ENCODE measurements at regions not wholly inside any gene's neighbourhood (a gene's known extent, or its start where the extent isn't known, plus 50 kb on each side); places are given as distances from the start of the nearest gene placed in this dataset.

DNA sequence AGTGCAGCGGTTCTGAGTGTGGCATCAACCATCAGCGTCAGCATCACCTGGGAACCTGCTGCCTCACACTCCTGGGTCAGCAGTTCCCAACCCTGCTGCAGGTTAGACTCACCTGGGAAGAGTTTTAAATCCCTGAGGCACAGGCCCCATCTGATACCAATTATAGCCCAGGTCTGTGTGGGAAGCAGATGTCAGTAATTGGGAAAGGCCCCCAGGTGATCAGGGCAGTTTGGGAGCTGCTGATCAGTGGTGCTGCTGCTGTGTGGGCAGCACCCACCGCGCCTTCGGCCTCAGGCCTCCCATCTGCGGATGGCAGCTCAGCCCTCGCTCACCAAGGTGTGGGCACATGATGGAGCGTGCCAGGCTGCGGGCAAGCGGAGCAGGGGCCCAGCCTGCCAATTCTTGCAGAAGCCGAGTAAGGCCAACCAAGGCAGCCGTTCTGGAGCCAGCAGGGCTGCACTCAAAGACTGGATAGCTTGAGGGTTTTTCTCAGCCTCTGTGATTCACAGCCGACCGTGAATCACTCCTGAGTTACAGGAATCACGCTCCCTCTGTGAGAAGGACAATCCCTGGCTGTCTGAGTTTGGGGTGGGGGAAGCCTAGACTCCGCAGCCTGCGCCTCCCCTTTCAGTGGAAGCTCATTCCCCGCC, 155.6 kb upstream of the SFSWAP start:
- WGBS (ENCODE audit: low lambda C conversion rate, missing lambda C conversion rate) = 77% methylated on average over 15 of the region's 18 CpGs
- H3K36me3 ChIP-seq (replicated peaks; ENCODE audit: insufficient read depth, low read depth) = no peaks in the 10 kb centered on the region
- H3K9me2 ChIP-seq (replicated peaks; ENCODE audit: insufficient read depth) = no peaks in the 10 kb centered on the region
- H4K20me1 ChIP-seq (ENCODE audit: insufficient read depth, poor library complexity, severe bottlenecking) = no peaks in the 10 kb centered on the region
- no peak for DNase-seq (ENCODE audit: low spot score)
- no peak overlapping the region for H3K4me2 ChIP-seq
- no peaks in the 10 kb centered on the region for H3K9me3 ChIP-seq (ENCODE audit: low read depth)
- H2AFZ ChIP-seq = no peak overlapping the region
- peaks cover 7% of the 10 kb centered on the region for H3K27me3 ChIP-seq
- TF ChIP-seq EZH2phosphoT487 (IDR thresholded peaks at IDR 0.05; ENCODE audit: low read depth, severe bottlenecking, unreplicated experiment) = no peak
- TF ChIP-seq, protein P1, sequence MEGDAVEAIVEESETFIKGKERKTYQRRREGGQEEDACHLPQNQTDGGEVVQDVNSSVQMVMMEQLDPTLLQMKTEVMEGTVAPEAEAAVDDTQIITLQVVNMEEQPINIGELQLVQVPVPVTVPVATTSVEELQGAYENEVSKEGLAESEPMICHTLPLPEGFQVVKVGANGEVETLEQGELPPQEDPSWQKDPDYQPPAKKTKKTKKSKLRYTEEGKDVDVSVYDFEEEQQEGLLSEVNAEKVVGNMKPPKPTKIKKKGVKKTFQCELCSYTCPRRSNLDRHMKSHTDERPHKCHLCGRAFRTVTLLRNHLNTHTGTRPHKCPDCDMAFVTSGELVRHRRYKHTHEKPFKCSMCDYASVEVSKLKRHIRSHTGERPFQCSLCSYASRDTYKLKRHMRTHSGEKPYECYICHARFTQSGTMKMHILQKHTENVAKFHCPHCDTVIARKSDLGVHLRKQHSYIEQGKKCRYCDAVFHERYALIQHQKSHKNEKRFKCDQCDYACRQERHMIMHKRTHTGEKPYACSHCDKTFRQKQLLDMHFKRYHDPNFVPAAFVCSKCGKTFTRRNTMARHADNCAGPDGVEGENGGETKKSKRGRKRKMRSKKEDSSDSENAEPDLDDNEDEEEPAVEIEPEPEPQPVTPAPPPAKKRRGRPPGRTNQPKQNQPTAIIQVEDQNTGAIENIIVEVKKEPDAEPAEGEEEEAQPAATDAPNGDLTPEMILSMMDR (IDR thresholded peaks at IDR 0.05; ENCODE audit: poor library complexity) = no peak
- no peak for TF ChIP-seq EZH2 (IDR thresholded peaks at IDR 0.05; ENCODE audit: borderline replicate concordance)
- no peak overlapping the region for H3K4me3 ChIP-seq
- H3K27ac ChIP-seq = no peak overlapping the region
- H3K79me2 ChIP-seq = no peaks in the 10 kb centered on the region
- no peaks in the 10 kb centered on the region for H3K4me1 ChIP-seq (ENCODE audit: insufficient read depth)

DNA sequence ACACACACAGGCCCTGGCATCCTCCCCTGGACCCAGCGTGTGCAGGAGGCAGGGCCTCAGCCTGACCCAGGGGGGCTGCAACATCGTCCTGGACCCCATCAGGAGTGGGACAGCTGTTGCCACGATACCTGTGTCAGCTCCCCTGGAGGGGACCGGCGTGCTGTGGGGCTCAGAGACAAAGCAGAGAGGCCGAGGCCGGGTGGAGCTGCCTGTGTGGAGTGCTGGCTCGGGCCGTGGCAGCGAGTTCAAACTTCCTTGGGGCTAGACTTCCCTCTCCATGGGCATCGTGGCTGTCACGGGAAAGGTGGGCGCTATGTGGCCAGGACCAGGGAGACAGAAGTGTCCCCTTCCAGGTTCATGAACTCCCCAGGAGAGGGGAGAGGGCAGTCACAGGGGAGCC, 155.0 kb upstream of the SFSWAP start:
- H3K9me2 ChIP-seq (replicated peaks; ENCODE audit: insufficient read depth) = no peaks in the 10 kb centered on the region
- no peaks in the 10 kb centered on the region for H3K9me3 ChIP-seq (ENCODE audit: low read depth)
- no peaks in the 10 kb centered on the region for H3K79me2 ChIP-seq
- no peaks in the 10 kb centered on the region for H3K36me3 ChIP-seq (replicated peaks; ENCODE audit: insufficient read depth, low read depth)
- H3K4me2 ChIP-seq = no peak overlapping the region
- H3K4me3 ChIP-seq = no peak overlapping the region
- no peak overlapping the region for H2AFZ ChIP-seq
- H3K27me3 ChIP-seq = peaks cover 7% of the 10 kb centered on the region
- H3K27ac ChIP-seq = no peak overlapping the region
- no peak for TF ChIP-seq EZH2 (IDR thresholded peaks at IDR 0.05; ENCODE audit: borderline replicate concordance)
- TF ChIP-seq, protein P1 (IDR thresholded peaks at IDR 0.05; ENCODE audit: poor library complexity) = no peak
- TF ChIP-seq EZH2phosphoT487 (IDR thresholded peaks at IDR 0.05; ENCODE audit: low read depth, severe bottlenecking, unreplicated experiment) = no peak
- no peak for DNase-seq (ENCODE audit: low spot score)
- H3K4me1 ChIP-seq (ENCODE audit: insufficient read depth) = no peaks in the 10 kb centered on the region
- H4K20me1 ChIP-seq (ENCODE audit: insufficient read depth, poor library complexity, severe bottlenecking) = no peaks in the 10 kb centered on the region
- 79% methylated on average over 13 of the region's 13 CpGs for WGBS (ENCODE audit: low lambda C conversion rate, missing lambda C conversion rate)

DNA sequence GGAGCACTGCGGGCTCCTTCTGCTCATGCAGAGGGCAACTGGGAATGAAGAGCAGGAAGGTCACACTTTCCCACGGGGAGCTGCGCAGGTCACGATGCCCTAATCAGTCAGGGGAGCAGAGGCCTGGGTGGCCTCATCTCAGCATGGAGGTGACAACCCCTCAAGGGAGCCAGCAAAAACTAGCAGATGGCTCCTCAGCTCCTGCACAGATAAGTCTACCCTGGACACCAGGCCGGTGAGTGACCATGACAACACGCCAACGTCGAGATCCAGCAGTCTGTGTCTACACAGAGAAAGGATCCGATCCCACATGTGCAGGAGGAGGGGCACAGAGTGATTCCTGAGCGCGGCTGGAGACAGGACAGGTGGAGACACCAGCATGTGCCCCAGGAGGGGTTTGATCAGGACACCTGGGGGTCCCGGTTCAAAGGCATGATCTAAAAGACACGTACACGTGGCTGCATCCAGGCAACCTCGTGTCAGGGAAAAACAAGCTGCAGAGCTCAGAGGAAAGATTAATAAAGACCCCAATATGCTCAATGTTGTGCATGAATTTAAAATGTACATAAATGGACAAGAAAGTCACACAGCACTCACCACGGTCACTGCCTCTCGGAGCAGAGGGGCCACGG, 153.7 kb upstream of the SFSWAP start:
- TF ChIP-seq EZH2phosphoT487 (IDR thresholded peaks at IDR 0.05; ENCODE audit: low read depth, severe bottlenecking, unreplicated experiment) (no peak), EZH2 (IDR thresholded peaks at IDR 0.05; ENCODE audit: borderline replicate concordance) (no peak)
- TF ChIP-seq, protein P1 (IDR thresholded peaks at IDR 0.05; ENCODE audit: poor library complexity) = no peak
- Histone ChIP-seq H3K36me3 (replicated peaks; ENCODE audit: insufficient read depth, low read depth) (no peaks in the 10 kb centered on the region), H3K27ac (no peak overlapping the region), H3K9me2 (replicated peaks; ENCODE audit: insufficient read depth) (no peaks in the 10 kb centered on the region), H3K79me2 (no peaks in the 10 kb centered on the region), H2AFZ (no peak overlapping the region), H3K4me2 (no peak overlapping the region), H3K4me3 (no peak overlapping the region), H4K20me1 (ENCODE audit: insufficient read depth, poor library complexity, severe bottlenecking) (no peaks in the 10 kb centered on the region), H3K27me3 (peaks cover 7% of the 10 kb centered on the region), H3K9me3 (ENCODE audit: low read depth) (no peaks in the 10 kb centered on the region), H3K4me1 (ENCODE audit: insufficient read depth) (no peaks in the 10 kb centered on the region)
- 86% methylated on average over 18 of the region's 18 CpGs for WGBS (ENCODE audit: low lambda C conversion rate, missing lambda C conversion rate)
- DNase-seq (ENCODE audit: low spot score) = no peak
